ENCODE measurements at regions not wholly inside any gene's neighbourhood (a gene's known extent, or its start where the extent isn't known, plus 50 kb on each side); places are given as distances from the start of the nearest gene placed in this dataset.

GRCh38 chr9:82581935-82582334, 481.0 kb downstream of the RASEF start:
- DNase-seq (ENCODE audit: low read depth, low spot score), result no peak

DNA sequence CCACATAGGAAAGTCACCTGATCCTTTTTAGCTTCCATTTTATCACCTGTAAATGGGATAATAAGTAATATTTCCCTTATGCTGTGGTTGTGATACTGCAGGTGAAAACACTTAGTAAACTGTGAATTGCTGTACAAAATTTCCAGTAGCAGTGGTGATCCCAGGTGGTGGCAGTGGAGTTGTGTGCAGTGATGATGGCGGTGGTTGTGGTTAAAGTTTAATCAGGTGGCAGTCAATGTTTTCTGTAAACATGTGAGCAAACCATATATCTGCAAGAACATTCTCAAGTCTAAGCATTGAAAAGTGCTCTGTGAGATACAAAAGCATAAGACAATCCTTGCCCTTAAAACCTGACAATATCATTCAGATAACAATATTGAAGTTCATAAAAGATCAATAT, 480.2 kb downstream of the RASEF start:
- no peak for DNase-seq (ENCODE audit: low read depth, low spot score)

GRCh38 chr9:82583524-82583923, 479.4 kb downstream of the RASEF start:
- no peak for DNase-seq (ENCODE audit: low read depth, low spot score)

- DNase-seq (ENCODE audit: low read depth, low spot score), result no peak
Observed at GRCh38 chr9:82584349-82584863, 478.5 kb downstream of the RASEF start.

DNA sequence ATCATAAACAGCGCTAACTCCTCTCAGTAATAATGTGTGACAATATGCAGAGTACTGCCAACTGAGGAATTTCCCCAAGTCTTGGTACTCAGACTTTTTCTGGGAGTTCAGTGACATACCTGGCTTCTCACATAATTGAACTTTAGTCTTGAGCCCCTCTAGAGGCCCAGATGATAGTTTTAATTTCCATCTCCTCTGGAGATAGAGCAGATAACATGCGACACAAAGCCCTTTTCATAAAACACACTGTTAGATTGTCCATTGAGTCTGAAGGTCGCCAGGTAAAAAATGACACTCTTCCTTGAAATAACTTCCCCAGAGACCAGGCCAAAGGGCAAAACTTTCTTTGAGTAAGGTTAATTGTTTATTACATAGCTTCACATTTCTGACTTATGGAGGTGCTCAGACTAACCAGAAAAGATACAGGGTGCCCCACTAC, 476.0 kb downstream of the RASEF start:
- DNase-seq (ENCODE audit: low read depth, low spot score), result no peak

- DNase-seq (ENCODE audit: low read depth, low spot score), result no peak
Observed at GRCh38 chr9:82588301-82589180, 474.4 kb downstream of the RASEF start.

DNA sequence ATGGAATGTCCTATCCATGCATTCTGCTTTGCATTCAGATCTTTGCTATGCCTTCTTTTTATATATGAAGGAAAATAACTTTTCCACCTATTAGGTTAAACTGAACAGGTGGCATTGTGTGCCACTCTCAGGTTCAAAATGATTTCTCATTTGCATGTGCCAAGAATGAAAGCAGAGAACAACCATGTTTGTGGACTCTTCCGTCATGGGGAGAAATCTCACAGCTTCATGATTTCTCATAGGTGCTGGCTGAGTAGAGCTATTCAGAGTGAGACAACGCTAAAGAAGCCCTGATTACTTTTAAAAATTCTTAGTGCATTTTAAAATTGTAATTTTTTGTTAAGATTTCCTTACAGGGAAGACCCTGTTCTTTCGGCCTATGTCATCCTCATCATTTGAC, 472.1 kb downstream of the RASEF start:
- no peak for DNase-seq (ENCODE audit: low read depth, low spot score)

GRCh38 chr9:82593501-82593900, 469.4 kb downstream of the RASEF start:
- no peak for DNase-seq (ENCODE audit: low read depth, low spot score)

DNA sequence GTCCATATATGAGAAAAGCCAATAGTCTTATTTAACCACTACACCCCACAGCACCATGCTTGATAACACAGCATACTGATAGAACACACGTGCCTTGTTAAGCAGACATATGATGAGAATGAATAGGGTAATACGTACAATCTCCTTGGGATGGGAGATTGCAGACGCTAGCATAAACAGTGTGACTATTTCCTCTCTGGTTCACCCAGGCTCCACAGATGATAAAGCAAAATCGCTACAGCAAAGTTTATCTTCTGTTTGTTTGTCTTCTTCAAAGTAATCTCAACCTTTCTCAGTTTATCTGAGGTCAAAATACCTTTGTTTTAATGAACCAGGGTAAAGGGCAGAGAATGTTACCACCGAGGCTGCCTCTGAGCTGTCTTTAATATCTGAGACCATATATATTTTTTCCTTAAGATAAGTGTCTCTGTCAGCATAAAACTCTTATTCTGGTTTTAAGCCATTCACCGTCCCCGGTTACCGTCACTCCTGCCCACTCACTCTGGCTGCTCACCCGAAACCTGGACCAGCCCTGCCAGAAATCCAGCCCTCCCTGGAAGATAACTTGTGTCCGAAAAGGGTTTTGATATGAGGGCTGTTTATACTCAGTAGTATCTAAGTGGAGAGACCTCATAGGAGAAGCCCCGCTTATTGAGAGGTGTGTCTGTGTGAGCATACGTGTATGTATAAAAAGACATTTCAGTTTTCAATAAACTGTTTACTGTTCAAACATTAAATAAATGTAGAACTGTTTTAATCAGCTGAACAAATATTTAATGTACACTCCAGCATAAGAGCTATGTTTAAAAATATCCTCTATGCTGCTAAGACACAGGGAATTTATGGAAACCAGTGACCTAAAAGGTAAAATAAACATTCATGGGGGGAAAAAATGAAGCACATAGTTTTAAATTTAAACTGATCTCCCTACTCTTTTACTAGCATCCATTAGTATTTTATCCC, 465.4 kb downstream of the RASEF start:
- no peak for DNase-seq (ENCODE audit: low read depth, low spot score)

- peak; percentile 44 for DNase-seq (ENCODE audit: low read depth, low spot score)
Observed at GRCh38 chr9:82598241-82599039, 464.5 kb downstream of the RASEF start.

DNA sequence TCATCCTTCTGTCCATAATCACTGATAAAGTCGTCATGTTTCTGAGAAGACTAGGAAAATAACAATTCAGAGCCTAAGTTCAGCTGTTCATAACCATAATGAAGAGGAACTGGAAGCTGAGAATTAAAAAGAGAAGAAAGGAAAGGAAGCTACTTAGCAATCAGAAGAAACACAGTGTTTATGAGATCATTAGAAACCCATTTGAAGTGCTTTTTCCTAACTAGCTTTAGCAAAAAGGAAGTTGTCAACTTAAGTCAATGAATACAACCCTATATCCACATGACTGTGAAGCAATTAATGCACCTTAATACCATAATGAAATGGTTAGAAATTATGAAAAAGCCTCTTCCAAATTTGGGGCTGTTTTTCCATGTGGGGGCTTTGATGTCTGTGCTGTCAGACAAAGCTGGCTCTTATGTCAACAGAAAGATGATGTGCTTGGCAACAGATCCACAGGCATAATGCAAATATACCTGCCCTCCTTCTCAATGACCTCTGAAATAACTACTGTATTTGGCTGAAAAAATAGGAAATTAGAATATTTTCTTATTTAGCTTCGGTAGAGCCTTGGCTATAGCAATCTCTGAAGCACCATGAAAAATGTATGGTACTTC, 463.5 kb downstream of the RASEF start:
- DNase-seq (ENCODE audit: low read depth, low spot score), result no peak

- peak; percentile 52 for DNase-seq (ENCODE audit: low read depth, low spot score)
Observed at GRCh38 chr9:82600536-82601292, 462.2 kb downstream of the RASEF start.

DNA sequence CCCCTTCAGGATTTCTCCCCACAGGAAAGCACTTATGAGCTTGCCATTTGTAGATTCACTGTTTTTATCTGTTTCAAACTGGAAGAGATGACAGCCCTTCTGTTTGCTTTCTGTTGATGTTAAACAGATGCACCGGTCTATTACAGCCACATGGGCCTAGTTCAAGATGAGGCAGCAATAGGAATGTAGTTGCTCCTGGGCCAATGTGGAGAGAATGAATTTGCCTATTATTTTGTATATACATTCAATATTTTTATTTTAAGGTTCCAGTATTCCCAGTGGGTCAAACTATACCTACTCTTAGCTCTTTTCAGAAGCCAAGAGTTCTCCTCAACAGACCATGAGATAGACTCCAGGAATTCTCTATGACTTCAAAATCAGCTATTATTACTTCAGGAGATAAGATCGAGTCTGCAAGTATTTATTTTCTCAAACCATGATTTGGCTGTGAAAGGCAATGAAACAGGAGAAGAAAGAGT, 461.6 kb downstream of the RASEF start:
- no peak for DNase-seq (ENCODE audit: low read depth, low spot score)

GRCh38 chr9:82604947-82605656, 457.8 kb downstream of the RASEF start:
- DNase-seq (ENCODE audit: low read depth, low spot score), result peak; percentile 55

- DNase-seq (ENCODE audit: low read depth, low spot score), result no peak
Observed at GRCh38 chr9:82605657-82606031, 457.3 kb downstream of the RASEF start.

DNA sequence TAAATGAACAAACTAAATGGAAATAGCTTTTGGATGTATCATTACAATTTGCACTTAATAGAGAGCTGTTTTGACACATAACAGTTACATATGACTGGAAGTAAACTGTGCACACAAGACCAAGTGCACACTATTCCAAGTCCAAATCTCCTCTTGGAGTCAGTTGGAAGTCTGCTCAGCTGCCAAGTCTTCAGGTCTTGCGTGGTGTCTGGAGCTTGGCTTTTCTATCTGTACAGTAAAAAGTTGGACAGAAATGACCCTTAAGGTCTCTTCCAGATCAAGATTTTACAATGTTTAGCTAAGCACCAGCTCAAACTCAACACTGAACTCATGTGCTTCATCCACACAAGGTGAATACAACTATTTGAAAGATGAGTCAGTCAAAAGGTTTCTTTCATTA, 456.9 kb downstream of the RASEF start:
- DNase-seq (ENCODE audit: low read depth, low spot score), result no peak

DNA sequence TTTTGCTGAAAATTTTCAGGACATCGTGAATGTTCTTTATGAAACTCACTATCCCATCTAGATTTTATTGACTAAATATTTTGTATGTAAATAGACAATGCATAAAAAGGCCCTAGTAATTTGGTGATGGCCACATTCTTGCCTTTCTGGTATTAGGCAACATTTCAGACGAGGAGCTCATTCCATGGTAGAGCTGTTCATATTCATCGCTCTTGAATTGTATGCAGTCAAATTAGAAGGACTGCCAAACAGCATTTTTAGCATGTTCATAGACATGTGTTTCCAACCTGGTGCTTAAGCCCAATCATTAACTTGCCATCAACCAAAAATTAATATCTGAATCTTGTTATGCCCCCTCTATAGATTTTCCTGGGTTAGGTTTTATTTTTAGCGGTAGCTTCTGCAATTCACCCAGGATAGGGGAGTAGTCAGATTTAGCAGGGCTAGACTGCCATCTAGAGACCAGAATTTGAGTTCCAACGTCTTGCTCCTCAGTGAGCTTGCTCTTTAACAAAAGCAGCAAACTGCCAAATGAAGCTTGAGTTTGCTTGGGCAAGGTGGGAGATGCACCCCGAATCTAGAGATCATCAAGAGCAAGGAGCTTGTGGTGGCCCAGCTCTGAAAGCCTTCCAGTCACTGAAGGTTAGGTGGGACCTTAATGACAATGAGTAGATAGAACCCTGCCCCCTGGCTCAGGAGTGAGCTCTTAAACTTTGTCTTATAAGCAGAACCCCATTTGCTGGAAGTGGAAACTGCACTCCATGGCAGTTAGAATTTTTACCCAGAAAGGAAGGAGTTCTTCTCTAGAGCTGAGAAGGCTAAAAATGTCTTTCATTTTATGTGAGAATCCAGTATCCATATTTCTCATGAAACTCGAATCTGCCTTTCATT, 456.2 kb downstream of the RASEF start:
- DNase-seq (ENCODE audit: low read depth, low spot score), result peak; percentile 65

DNA sequence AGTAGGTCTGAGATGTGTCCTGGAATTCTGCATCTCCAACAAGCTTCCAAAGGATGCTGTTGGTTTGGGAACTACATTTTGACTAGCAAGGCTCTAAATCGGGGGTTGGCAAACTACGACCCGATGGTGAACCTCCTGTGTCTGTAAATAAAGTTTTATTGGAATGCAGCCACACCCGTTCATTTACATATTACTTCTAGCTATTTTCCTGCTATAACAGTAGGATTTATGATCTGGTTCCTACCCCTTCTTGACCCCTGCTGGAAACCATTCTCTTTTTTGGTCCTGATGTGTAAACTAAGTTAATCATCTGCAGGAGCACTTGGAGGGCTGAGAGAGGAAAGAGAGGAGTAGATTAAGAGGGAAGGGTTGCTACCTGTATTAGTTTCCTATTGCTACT, 454.5 kb downstream of the RASEF start:
- DNase-seq (ENCODE audit: low read depth, low spot score), result no peak
